Panc1 (cell line): ENCODE measurements at regions not wholly inside any gene's neighbourhood (a gene's known extent, or its start where the extent isn't known, plus 50 kb on each side); places are given as distances from the start of the nearest gene placed in this dataset. TPM values are rescaled to one million over a fixed set of nuclear protein-coding genes. Genes with fewer than 3 reads are reported as not detected.
"Not testable (repeated sequence)": the region's sequence is repeated elsewhere in the genome, so short reads cannot be mapped to it uniquely, and the experiment has no call there.

Source experiments
- ATAC-seq: fragments of 200-7000 bp; cut with Tn5 transposase; 2 replicates; pipeline ENCODE4 v1.9.1; 2020; ENCODE audit warnings: mild to moderate bottlenecking, moderate library complexity
- BruUV-seq: library from RNA; stranded (reverse); fragments of 400-500 nt; replicated peaks from 2 replicates; lab custom pipeline; 2021; lab: Mats Ljungman, UMichigan
- CTCF ChIA-PET: fragments of 300-600 bp; sonication (Branson Sonifier 250); formaldehyde crosslinking; loops from one replicate; lab custom pipeline; 2022; ENCODE audit warnings: antibody characterized with exemption; lab: Charles Lee
- POLR2A ChIA-PET: fragments of 300-600 bp; sonication (Branson Sonifier 250); formaldehyde crosslinking; loops from one replicate; lab custom pipeline; 2022; ENCODE audit warnings: antibody characterized with exemption; lab: Charles Lee
- DNase-seq: peaks from one replicate; pipeline ENCODE4 v3.0.0-alpha.2; 2010; ENCODE audit warnings: low read depth, low spot score
- H3K27ac ChIP-seq: 2 replicates; pipeline ENCODE4 v1.5.1; 2011; ENCODE audit warnings: mild to moderate bottlenecking, low read length, inconsistent platforms
- H3K27me3 ChIP-seq: fragments of 200-500 bp; sonication (Bioruptor generic); 2 replicates; pipeline ENCODE4 v1.6.0; 2014; ENCODE audit warnings: low read length, inconsistent platforms; ENCODE audit not compliant: control insufficient read depth, insufficient read depth
- H3K36me3 ChIP-seq: fragments of 200-500 bp; sonication (Bioruptor generic); 2 replicates; pipeline ENCODE4 v1.5.1; 2014; ENCODE audit warnings: inconsistent platforms, mild to moderate bottlenecking, low read length, moderate library complexity; ENCODE audit not compliant: control insufficient read depth, insufficient read depth
- H3K4me1 ChIP-seq: 2 replicates; pipeline ENCODE4 v1.5.1; 2011; ENCODE audit warnings: inconsistent platforms, mild to moderate bottlenecking, low read length, moderate library complexity; ENCODE audit not compliant: control insufficient read depth, insufficient read depth
- H3K4me3 ChIP-seq, 2 experiments: 2 replicates each; pipeline ENCODE4 v1.5.1; 2011 to 2012; ENCODE audit warnings: low read depth in 2 of 2, low read length in 2 of 2, mild to moderate bottlenecking in 2 of 2, inconsistent platforms in 1 of 2, moderate library complexity in 1 of 2
- H3K9me3 ChIP-seq: fragments of 200-500 bp; sonication (Bioruptor generic); 2 replicates; pipeline ENCODE4 v1.5.1; 2014; ENCODE audit warnings: low read depth, mild to moderate bottlenecking, inconsistent platforms, low read length, moderate library complexity; ENCODE audit not compliant: control insufficient read depth, insufficient read depth
- in situ Hi-C: cut with HindIII; loops from 2 replicates; pipeline ENCODE4 v1.10.0; 2016; ENCODE audit warnings: low sequenced_read_pairs, low pct_unique_long_range_greater_than_20kb
- intact Hi-C: fragments of 100-400 bp; cut with micrococcal nuclease; formaldehyde crosslinking; loops from one replicate; pipeline ENCODE4 v1.10.0; 2022; ENCODE audit not compliant: unreplicated experiment
- microRNA-seq: library from miRNA; unstranded; fragments of <30 nt; microRNA quantifications from one replicate; pipeline ENCODE4 v1.1.0, GENCODE V29; 2020; ENCODE audit not compliant: unreplicated experiment

GRCh38 chr7:56889454-56889853 is 242.8 kb downstream of the ZNF479 start:
- H3K4me1 ChIP-seq, H3K27ac ChIP-seq, H3K4me3 ChIP-seq, intact Hi-C loops, POLR2A ChIA-PET, H3K27me3 ChIP-seq, BruUV-seq, H3K9me3 ChIP-seq, H3K36me3 ChIP-seq, ATAC-seq, in situ Hi-C loops, DNase-seq, CTCF ChIA-PET: not testable (repeated sequence)

GRCh38 chr7:56885132-56885531 is 247.1 kb downstream of the ZNF479 start:
- H3K9me3 ChIP-seq, H3K4me3 ChIP-seq, DNase-seq, H3K27ac ChIP-seq, BruUV-seq, in situ Hi-C loops, CTCF ChIA-PET, ATAC-seq, H3K27me3 ChIP-seq, H3K36me3 ChIP-seq, POLR2A ChIA-PET, intact Hi-C loops, H3K4me1 ChIP-seq: not testable (repeated sequence)

DNA sequence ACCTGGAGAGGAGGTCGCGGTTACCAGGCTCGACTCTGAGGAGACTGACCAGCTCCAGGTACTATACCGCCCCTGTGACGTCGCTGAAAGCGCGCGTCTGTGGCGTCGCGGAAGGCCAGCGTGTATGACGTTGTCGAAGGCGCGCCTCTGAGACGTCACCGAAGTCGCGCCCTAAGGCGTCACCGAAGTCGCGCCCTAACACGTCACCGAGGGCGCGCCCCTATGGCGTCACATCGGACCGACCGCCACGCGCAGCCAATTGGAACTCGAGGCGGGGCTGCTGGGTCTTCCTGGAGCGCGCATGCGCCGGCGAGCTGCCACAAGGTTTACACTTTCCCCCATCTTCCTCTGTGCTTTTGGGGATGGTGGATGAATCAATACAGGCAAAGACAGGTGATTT is 249.9 kb downstream of the ZNF479 start:
- H3K4me3 ChIP-seq, H3K27ac ChIP-seq, in situ Hi-C loops, H3K36me3 ChIP-seq, CTCF ChIA-PET, ATAC-seq, H3K27me3 ChIP-seq, H3K9me3 ChIP-seq, BruUV-seq, POLR2A ChIA-PET, intact Hi-C loops, DNase-seq, H3K4me1 ChIP-seq: not testable (repeated sequence)

Small RNA genes lying in the stretch of these regions (microRNA-seq; reads per million reads assigned to microRNA genes)
- gene MIR4283-1 = not detected
